ENCODE measurements at regions not wholly inside any gene's neighbourhood (a gene's known extent, or its start where the extent isn't known, plus 50 kb on each side); places are given as distances from the start of the nearest gene placed in this dataset.
"Not testable (repeated sequence)": the region's sequence is repeated elsewhere in the genome, so short reads cannot be mapped to it uniquely, and the experiment has no call there.

GRCh38 chr18:2240311-2240705 is 331.0 kb downstream of the METTL4 start:
- no peak for TF ChIP-seq CTCF (IDR thresholded peaks at IDR 0.05; ENCODE audit: low read depth, low read length)
- peak overlapping the region; percentile 30 for H3K4me3 ChIP-seq (ENCODE audit: low read depth, low read length)

GRCh38 chr18:2244641-2245040 is 326.7 kb downstream of the METTL4 start:
- no peak for TF ChIP-seq CTCF (IDR thresholded peaks at IDR 0.05; ENCODE audit: low read depth, low read length)
- no peak overlapping the region for H3K4me3 ChIP-seq (ENCODE audit: low read depth, low read length)

GRCh38 chr18:2247101-2247500 is 324.2 kb downstream of the METTL4 start:
- H3K4me3 ChIP-seq (ENCODE audit: low read depth, low read length), result not testable (repeated sequence)

- no peak for TF ChIP-seq CTCF (IDR thresholded peaks at IDR 0.05; ENCODE audit: low read depth, low read length)
- H3K4me3 ChIP-seq (ENCODE audit: low read depth, low read length), result no peak overlapping the region
Measured at GRCh38 chr18:2254977-2255376, 316.3 kb downstream of the METTL4 start.

DNA sequence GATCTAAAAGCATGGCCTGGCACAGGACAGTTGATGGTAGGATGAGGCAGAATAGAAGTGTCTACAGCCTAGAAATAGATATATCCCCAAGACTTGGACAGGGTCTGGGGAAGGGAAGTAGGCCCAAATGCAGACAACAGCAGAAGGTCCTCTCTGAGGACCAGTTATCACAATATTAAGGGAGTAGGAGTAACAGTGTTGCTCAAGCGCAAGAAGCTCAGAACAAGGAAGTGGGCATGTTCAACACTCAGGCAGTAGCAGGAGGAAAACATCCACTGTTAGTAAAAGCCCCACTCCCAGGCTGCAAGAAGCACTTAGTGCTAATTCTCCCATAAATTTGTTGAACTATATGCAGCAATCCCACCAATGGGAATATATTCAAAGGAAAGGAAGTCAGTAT is 314.7 kb downstream of the METTL4 start:
- TF ChIP-seq CTCF (IDR thresholded peaks at IDR 0.05; ENCODE audit: low read depth, low read length), result no peak
- H3K4me3 ChIP-seq (ENCODE audit: low read depth, low read length), result no peak overlapping the region

DNA sequence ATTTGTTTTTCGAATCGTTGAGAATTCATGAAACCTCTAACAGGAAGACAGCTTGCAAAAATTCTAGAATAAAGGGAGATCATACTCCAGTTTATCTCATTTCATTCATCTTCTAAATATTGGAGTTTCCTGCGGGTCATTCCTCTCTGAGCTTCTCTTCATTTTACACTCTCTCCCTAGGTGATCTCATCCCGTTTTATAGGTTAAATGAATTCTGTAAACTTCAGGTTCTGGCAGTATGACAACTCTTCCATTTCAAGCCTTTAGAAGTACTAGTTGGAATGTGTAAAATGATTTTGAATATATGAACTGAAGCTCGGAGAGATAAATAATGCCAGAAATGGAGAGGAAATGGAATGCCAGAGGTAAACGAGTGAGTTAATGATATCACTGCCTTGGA is 312.4 kb downstream of the METTL4 start:
- no peak for TF ChIP-seq CTCF (IDR thresholded peaks at IDR 0.05; ENCODE audit: low read depth, low read length)
- no peak overlapping the region for H3K4me3 ChIP-seq (ENCODE audit: low read depth, low read length)

- no peak overlapping the region for H3K4me3 ChIP-seq (ENCODE audit: low read depth, low read length)
- TF ChIP-seq CTCF (IDR thresholded peaks at IDR 0.05; ENCODE audit: low read depth, low read length), result no peak
Measured at GRCh38 chr18:2263303-2263890, 307.9 kb downstream of the METTL4 start.

GRCh38 chr18:2274613-2275012 is 296.7 kb downstream of the METTL4 start:
- TF ChIP-seq CTCF (IDR thresholded peaks at IDR 0.05; ENCODE audit: low read depth, low read length), result no peak
- no peak overlapping the region for H3K4me3 ChIP-seq (ENCODE audit: low read depth, low read length)

All from WI38 (cell line).